ENCODE measurements at regions not wholly inside any gene's neighbourhood (a gene's known extent, or its start where the extent isn't known, plus 50 kb on each side); places are given as distances from the start of the nearest gene placed in this dataset.

DNA sequence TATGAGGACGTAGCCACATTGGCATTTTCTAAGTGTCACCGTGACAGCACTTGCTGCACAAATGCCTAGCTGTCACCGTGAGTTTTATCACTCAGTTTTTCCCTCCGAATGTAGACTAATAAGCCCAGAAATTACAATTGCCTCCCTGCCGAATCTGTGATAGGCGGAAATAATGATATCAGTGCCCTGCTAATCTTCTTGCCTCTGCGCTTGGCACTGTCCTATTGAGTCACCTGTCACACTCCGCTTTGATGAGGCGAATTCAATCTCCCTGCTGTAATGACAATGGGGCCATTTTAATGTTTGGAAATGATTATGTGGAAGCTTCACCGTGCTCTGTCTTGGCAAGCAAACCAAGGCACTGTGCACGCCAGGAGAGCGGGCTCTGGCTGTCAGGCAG is 112.8 kb downstream of the LINC00237 start:
- no peak for DNase-seq (ENCODE audit: low read depth)

DNA sequence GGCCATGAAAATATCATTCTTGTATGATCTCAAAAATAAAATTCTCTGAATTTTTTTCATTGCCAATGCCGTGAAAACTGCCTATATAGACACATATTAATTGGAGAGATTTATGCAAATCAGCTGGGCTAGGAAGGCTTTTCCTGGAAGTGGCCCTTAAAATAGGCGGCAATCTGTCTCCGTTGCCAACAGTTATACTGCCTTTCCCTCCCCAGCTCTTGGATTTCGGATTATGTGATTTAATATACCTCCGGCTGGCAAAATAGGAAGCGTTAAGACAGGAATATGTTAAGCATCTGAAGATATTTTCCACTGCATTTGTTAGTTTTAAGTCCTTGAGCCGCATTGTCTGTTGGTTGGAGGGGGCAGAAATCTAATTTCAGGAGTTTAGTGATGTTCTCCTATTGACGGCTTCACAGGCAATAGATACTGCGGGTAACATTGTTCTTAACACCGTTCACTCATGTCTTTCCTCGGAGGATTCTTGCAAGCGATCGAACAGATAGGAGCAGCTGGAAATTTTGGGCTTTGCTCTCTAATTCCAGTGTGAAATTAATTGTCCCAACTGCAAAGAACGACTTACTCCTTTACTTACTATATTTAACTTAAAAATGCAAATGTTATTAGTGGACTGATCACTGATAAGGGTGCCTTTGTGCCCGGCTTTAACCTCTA is 113.3 kb downstream of the LINC00237 start:
- no peak for DNase-seq (ENCODE audit: low read depth)

DNA sequence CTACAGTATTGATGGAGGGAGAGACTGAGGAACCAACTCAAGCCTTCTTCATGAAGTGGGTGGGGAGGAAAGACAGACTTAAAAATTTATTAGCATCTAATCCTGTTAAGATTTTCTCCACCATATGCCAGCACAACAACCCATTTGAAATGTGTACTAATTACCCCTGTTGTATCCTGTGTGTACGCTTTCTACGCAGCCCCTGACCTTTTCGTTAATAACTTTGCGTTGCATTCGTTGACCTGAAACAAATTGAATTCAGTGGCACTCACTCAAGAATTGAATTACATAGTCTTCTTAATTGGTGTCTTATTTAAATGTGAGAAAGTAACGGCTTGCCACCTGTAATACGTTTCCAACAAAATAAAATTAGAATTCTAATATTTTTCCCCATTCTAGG is 113.9 kb downstream of the LINC00237 start:
- DNase-seq (ENCODE audit: low read depth): no peak

DNA sequence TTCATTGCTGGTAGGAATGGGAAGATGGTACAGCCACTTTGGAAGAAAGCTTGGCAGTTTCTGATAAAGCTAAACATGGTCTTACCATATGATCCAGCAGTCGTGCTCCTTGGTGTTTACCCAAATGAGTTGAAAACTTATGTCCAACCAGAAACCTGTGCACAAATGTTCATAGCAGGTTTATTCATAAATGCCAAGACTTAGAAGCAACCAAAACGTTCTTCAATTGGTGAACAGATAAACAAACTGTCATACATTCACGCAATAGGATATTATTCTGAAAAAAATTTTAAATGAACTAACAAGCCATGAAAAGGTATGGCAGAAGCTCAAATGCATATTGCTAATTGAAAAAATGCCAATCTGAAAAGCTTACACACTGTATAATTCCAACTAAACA is 117.1 kb downstream of the LINC00237 start:
- no peak for DNase-seq (ENCODE audit: low read depth)

DNA sequence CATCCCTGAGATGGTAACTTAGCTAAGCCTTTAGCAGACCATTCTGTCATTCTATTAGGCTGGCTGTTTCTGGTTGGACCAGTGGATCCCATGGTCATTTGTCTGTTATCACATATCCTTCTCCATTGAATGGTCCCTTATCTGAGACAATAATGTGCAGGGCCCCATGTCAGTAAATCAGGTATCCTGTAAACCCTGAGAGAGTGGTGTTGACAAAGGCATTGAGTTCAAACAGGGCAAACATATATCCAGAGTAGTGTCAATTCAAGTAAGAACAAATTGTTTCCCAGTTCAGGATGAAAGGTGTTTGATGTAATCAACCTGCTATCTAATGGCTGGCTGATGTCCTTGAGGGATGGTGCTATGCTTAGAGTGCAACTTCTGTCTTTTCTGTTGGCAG is 126.2 kb downstream of the LINC00237 start:
- no peak for DNase-seq (ENCODE audit: low read depth)

DNA sequence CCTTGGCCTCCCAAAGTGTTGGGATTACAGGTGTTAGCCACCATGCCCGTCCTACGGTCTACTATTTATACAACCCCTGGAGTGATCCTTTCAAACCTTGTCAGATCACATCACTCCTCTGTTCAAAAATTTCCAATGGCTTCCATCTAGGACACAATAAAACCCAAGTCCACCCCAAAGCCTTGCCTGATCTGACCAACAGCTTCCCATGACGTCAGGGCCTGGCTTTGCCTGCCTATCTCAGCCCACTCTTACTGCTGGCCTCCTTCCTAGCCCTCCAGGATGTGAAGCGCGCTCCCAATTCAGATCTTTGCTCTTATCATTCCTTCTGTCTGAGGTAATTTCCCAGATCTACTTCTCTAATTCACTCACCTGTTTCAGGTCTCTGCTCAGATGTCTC is 128.4 kb downstream of the LINC00237 start:
- no peak for DNase-seq (ENCODE audit: low read depth)

DNA sequence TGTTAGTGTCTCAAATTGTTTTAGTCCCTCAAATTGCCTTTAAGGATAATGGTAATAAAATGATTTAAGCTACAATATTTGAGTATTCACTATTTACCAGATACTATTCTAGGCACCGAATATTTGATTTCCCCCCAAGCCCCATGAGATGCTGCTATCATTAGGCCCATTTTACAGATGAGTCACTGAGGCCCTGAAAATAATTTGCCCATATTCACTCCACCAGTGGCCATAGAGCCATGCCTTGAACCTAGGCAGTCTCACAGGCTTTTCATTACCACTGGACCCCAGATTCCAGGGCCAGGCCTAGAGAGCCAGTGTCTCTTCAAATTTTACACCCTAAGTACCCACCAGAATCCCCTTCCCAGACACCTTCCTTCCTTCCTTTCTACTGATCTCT is 133.7 kb downstream of the LINC00237 start:
- no peak for DNase-seq (ENCODE audit: low read depth)

DNA sequence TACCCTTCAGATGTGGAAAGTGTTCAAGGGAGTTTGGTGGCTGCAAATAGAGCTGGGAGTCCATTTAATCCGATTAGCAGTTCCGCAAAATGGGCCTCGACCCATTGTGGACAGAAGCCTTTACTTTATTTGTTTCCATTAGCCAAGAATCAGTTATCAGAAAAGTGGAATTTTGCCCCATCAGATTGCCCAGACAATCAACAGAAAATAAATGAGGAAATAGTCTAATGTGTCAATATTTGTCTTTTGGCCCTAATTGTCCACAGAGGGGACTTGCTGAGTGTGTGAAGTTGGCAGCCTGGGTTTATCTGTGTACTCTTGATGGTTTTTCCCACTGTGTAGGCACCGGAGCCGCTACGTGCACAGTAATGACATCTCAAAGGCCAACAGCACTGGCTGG is 134.3 kb downstream of the LINC00237 start:
- DNase-seq (ENCODE audit: low read depth): no peak

DNA sequence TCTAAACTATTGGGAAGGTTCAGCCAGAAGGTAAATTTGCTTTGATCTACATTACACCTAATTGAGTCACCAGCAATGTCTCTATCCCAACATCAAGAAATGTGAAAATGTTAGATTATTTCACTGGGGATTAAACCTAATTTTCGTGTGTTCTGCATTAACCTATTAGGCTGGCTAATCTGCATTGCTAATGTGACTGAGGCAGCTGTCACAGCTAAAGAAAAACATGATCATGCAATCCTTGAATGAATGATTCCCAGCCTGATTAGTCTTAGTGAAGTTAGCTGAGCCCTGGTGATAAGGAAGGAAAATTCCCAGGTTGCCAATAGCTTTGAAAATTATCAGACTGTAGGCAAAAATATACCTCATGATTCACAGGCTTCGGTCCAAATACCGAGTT is 135.3 kb downstream of the LINC00237 start:
- DNase-seq (ENCODE audit: low read depth): no peak

DNA sequence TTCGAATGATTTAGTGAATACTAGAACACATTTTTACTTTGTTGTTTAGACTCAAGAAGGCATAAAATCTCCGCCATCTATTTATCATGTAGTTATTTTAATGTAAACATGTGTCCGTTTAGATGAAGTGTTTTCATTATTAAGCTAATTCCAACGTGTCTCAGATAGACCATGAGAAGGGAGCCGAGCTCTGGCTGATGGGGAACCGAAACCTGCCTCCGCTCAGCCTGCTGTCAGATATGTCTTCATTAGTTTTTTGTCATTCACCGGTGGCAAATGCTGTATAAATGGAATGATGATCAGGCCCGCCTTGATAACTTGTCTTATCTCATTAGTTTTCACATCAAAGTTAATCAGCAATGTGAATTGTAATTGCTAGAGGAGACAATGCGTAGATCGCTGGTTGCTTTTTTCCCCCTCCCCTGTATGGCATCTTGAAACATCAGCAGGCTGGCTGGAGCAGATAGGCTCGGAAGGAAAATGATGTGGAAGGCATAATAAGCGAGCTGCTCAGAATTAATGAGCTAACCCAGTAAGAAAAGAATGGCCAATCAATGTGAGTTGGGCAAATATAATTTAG is 136.4 kb downstream of the LINC00237 start:
- DNase-seq (ENCODE audit: low read depth): no peak

DNA sequence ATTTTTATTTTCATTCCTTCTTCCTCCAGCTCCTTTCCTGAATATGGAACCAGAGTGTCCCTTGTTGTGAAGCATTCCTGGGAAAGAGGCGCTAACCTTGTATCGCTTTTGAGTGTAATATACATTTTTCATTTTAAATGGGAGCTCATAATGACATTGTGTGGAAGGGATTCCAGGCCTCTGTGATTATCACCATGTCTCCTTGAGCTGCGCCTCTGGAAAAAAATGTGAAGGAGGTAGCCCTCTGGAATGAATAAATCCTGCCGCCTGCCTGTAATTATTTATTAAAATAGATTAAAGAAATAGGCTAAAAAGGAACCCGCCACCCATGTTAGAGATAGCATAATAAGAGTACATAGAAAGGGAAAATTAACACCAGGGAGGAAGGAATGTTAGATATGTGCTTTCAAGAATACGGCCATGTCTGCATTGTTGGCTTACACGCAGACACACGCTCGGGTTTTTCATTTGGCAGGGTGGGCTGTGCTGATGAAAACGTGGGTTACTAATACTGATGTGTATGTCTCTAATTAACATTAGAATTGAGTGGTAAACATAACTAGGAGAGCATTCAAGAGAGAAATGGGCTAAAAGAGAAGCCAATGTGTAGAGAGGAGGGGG is 138.5 kb downstream of the LINC00237 start:
- no peak for DNase-seq (ENCODE audit: low read depth)

DNA sequence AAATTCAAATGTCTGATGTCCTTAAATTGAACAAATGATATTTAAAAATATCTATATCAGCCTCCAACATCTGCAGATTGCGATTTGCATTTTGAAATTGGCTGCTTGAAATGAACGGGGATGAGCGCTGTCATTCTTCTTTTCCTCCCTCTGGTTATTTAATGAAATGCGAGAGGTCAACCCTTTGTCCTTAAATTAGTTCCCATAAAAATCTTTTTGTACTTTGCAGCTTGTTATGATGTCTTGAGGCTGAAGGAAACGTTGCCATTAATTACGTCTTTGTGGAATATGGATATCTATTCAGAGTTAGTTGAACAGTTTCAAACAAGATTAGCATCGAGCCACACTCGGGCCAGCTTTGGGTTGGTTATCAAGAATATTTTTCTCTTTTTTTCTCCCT is 140.0 kb downstream of the LINC00237 start:
- DNase-seq (ENCODE audit: low read depth): no peak

DNA sequence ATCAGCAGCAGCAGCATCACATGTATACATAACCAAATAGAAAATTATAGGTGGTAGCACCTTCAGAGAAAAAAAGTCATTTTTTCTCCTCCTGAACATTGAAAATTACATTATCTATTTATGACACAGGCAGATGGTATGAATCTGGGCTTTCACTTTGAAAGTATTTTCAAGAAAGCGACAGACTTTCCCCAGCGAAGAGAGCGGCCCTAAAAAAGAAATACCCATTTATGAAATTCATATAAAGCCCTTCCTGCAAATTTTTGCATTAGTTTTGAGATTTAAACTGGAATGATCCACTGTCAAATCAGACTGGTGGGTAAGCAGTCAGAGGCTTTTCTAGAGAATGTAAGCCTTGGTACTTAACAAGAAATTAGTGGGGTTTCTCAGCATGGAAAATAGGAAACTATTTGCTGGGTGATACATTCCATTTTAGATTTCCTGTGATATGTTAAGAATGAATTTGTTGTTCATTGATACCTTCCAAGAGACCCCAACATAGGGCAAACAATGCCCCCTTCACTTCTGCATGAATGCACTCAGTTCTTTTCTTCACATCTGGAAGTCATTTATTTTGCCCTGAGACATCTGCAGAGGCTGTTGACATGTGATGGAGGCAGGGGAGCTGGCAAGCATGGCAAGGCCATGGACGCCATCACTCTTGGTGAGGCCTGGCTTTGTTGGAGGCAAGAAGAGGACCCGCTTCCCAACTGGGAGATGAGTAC is 147.0 kb downstream of the LINC00237 start:
- DNase-seq (ENCODE audit: low read depth): no peak

DNA sequence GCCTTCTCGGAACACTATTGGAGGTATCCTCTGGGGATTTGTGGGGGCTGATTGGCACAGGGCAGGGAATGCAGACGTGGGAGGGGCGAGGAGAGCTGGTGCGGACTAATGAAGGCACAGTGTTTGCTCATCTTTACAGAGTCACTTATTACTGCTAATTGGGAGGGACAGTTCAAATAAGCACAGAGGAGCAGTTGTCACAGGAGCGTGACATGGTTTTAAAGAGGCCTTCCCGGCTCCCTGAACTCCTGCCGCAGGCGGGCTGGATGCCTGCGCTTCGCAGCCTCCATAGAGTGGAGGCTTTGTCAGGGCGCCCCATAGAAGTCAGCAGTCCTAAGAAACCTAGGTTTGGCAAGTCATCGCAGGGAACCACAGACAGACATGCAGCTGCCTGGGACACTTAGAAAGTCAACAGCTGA is 149.6 kb downstream of the LINC00237 start:
- no peak for DNase-seq (ENCODE audit: low read depth)

DNA sequence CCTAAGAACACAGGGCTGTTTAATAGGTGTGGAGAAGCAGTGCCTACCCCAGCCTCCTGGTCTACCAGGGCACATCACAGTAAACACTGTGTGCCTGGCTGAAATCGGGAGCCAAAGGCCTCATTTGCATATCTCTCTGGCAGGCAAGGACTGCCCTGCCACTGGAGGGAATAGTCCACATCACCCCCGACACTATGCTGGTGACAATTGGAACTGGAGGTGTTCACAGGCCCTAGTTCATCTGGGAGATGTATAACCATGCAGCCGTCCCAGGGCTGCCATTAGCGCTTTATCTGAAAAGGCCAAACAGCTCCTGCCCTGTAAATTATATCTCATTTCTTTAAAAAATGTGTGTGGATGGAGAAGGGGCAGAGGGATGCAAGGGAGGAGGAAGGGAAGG is 150.3 kb downstream of the LINC00237 start:
- no peak for DNase-seq (ENCODE audit: low read depth)

DNA sequence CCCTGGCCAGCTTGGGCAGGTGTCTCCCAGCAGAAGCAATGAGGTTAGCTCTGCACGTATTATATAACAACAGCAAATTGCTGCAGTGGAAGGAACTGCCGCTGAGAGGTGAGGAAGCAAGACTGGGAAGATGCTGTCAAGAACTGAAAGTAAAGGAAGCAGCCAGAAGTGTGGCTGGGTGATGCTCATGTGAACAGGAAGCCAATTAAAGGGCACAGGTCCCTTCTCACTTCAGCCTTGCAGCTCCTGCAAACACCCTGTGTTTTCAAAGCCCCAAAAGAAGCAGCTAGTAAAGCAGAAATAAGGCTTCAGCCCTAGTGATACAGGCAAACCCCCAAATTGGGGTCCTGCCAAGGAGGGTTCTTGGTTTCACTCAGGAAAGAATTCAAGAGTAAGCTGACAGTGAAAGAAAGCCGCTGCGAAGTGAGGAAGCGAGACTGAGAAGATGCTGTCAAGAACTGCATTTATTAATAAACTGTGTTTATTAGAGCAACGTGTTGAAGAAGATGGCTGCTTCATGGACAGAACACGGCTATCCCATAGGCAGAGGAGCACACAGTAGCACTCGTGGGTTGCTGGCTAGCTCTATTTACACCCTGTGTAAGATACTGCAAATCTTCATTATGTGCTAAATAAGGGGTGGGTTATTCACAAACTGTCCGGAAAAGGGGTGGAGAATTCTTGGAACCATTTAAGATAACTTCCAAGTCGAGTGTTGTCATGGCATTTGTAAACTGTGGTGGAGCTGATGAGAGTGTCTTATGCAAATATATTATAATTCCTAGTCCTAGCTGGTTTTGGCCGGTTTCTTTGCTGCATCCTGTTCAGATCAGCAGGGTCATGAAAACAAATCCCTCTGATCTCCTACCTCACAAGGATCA is 152.2 kb downstream of the LINC00237 start:
- no peak for DNase-seq (ENCODE audit: low read depth)

DNA sequence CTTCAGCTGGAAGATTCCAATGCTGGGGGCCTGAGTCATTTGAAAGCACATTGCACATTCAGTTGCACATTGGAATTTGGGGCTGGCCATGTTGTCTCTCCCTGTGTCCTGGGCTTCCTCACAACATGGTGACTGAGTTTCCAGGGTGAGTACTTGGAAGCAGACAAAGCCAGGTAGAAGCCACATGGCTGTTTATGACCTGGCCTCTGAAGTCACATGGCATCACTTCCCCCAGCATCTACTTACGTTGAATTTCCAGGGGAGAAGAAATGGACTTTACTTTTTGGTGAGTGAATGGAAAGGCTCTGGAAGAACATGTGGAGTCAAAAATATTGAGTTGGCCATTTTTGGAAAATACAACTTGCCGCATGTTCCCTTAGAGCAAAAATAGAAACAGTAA is 155.5 kb downstream of the LINC00237 start:
- no peak for DNase-seq (ENCODE audit: low read depth)

DNA sequence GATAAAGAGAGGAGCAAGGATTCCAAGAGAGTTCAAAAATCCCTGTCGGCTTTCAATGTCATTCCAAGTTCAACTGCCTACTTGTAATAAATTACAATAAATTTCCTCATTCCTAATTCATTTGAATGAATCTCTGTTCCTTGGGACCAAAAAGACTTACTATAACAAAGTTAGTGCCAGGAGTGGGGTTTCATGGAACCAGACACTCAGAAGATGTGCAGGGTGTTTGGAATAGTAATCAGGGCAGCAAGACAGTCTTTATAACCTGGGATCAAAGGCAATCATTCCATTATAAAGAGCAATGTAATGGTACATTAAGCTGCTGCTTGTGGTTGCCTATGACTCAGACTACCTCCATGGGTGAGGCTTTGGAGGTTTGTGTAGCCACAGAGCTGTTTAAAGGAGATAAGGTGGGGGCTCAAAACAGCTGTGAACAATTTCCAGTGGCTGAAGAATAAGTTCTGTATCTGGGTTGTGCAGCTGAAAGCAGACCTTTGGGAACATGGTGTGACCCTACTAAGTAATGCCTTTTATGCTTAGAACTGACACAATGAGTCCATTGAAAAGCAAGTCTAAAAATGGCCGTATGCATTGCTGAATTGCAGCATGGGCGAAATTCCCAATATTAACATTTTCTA is 159.9 kb downstream of the LINC00237 start:
- DNase-seq (ENCODE audit: low read depth): peak; percentile 21

DNA sequence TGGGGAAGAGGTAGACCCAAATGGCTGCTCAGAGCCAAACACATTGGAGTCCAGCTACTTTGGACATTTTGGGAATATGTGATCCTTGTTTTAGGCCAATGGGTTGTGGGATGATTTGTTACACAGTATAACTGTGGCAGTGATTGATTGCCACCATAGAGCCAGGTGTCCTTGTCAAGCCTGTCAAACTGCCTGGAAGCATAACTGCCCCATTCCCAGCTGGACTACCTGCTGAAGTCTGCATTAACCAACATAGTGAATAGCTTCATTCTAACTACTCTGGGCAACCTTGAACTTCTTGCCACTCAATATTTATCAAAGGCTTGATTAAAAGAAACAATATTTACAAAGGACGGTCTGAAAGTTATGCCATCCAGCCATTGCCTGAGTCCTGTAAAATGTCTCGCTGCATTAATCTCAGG is 164.7 kb downstream of the LINC00237 start:
- no peak for DNase-seq (ENCODE audit: low read depth)

DNA sequence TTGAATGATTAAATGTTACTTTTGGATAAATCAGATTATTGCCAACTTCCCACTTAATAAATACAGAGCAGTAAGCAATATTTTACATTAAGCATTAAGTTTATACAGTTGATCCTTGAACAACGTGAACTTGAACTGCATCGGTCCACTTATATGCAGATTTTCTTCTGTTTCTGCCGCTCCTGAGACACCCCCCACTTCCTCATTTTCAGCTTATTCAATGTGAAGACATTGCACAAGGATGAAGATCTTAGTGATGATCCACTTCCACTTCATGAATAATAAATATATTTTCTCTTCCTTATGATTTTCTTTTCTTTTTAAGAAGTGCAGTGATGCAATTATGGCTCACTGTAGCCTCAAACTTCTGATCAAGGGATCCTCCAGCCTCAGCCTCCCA is 167.2 kb downstream of the LINC00237 start:
- DNase-seq (ENCODE audit: low read depth): no peak

DNA sequence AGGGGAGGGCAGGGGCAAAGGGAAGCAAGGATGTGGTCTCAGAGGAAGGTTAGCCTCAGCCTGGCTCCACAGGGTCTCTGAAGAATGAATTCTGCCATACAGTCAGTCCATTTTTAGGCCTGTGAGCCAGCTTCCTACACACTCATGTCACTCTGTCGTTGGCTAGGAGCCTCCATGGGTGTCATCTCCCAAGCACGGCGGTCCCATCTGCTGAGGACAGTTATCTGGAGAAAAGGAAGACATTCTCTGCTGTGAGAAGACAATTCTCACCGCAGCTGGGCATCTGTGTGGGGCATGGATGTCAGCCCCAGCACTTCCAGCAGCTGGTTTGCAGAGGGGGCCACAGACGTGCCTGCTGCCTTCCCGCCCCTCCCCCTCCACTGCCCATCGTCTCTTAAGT is 167.6 kb downstream of the LINC00237 start:
- DNase-seq (ENCODE audit: low read depth): no peak
